ENCODE measurements at regions not wholly inside any gene's neighbourhood (a gene's known extent, or its start where the extent isn't known, plus 50 kb on each side); places are given as distances from the start of the nearest gene placed in this dataset.
"Not testable (repeated sequence)": the region's sequence is repeated elsewhere in the genome, so short reads cannot be mapped to it uniquely, and the experiment has no call there.

GRCh38 chr10:64115908-64116643, 594.9 kb downstream of the REEP3 start:
- no peaks in the 10 kb centered on the region for H3K36me3 ChIP-seq (ENCODE audit: control insufficient read depth in 1 of 2, insufficient read depth in 2 of 2, low read length in 2 of 2)
- no peak overlapping the region for H3K27ac ChIP-seq (ENCODE audit: low read depth, low read length)
- H3K27me3 ChIP-seq (ENCODE audit: control insufficient read depth in 1 of 2, insufficient read depth in 2 of 2, low read length in 2 of 2) = no peaks in the 10 kb centered on the region
- H3K4me1 ChIP-seq (ENCODE audit: control insufficient read depth in 1 of 2, insufficient read depth in 2 of 2, low read length in 2 of 2) = peaks cover 3 to 4% of the 10 kb centered on the region in 2 donors
- no peaks in the 10 kb centered on the region for H3K9me3 ChIP-seq (ENCODE audit: control insufficient read depth in 1 of 2, low read length in 2 of 2)
- no peak overlapping the region for H3K4me3 ChIP-seq (ENCODE audit: low read depth in 1 of 2, low read length in 2 of 2)
- H3K9ac ChIP-seq (ENCODE audit: low read depth in 1 of 2, low read length in 2 of 2) = no peak overlapping the region

GRCh38 chr10:64116707-64117106, 595.5 kb downstream of the REEP3 start:
- Histone ChIP-seq H3K27me3 (ENCODE audit: control insufficient read depth in 1 of 2, insufficient read depth in 2 of 2, low read length in 2 of 2) (no peaks in the 10 kb centered on the region), H3K9ac (ENCODE audit: low read depth in 1 of 2, low read length in 2 of 2) (no peak overlapping the region), H3K27ac (ENCODE audit: low read depth, low read length) (no peak overlapping the region), H3K36me3 (ENCODE audit: control insufficient read depth in 1 of 2, insufficient read depth in 2 of 2, low read length in 2 of 2) (no peaks in the 10 kb centered on the region), H3K4me3 (ENCODE audit: low read depth in 1 of 2, low read length in 2 of 2) (no peak overlapping the region), H3K9me3 (ENCODE audit: control insufficient read depth in 1 of 2, low read length in 2 of 2) (no peaks in the 10 kb centered on the region), H3K4me1 (ENCODE audit: control insufficient read depth in 1 of 2, insufficient read depth in 2 of 2, low read length in 2 of 2) (peaks cover 3 to 4% of the 10 kb centered on the region in 2 donors)

- Histone ChIP-seq H3K27me3 (ENCODE audit: control insufficient read depth in 1 of 2, insufficient read depth in 2 of 2, low read length in 2 of 2) (no peaks in the 10 kb centered on the region), H3K4me1 (ENCODE audit: control insufficient read depth in 1 of 2, insufficient read depth in 2 of 2, low read length in 2 of 2) (peaks cover 3 to 4% of the 10 kb centered on the region in 2 donors), H3K4me3 (ENCODE audit: low read depth in 1 of 2, low read length in 2 of 2) (no peak overlapping the region), H3K9ac (ENCODE audit: low read depth in 1 of 2, low read length in 2 of 2) (no peak overlapping the region), H3K9me3 (ENCODE audit: control insufficient read depth in 1 of 2, low read length in 2 of 2) (no peaks in the 10 kb centered on the region), H3K27ac (ENCODE audit: low read depth, low read length) (no peak overlapping the region), H3K36me3 (ENCODE audit: control insufficient read depth in 1 of 2, insufficient read depth in 2 of 2, low read length in 2 of 2) (no peaks in the 10 kb centered on the region)
Observed at GRCh38 chr10:64118736-64119135, 597.5 kb downstream of the REEP3 start.

- not testable (repeated sequence) for H3K4me1 ChIP-seq (ENCODE audit: control insufficient read depth in 1 of 2, insufficient read depth in 2 of 2, low read length in 2 of 2); H3K27ac ChIP-seq (ENCODE audit: low read depth, low read length); H3K27me3 ChIP-seq (ENCODE audit: control insufficient read depth in 1 of 2, insufficient read depth in 2 of 2, low read length in 2 of 2); H3K9ac ChIP-seq (ENCODE audit: low read depth in 1 of 2, low read length in 2 of 2); H3K36me3 ChIP-seq (ENCODE audit: control insufficient read depth in 1 of 2, insufficient read depth in 2 of 2, low read length in 2 of 2); H3K9me3 ChIP-seq (ENCODE audit: control insufficient read depth in 1 of 2, low read length in 2 of 2)
- peak overlapping the region in 1 of 2 donors; percentile 48 for H3K4me3 ChIP-seq (ENCODE audit: low read depth in 1 of 2, low read length in 2 of 2)
Observed at GRCh38 chr10:64120301-64120980, 599.2 kb downstream of the REEP3 start.

- Histone ChIP-seq H3K27me3 (ENCODE audit: control insufficient read depth in 1 of 2, insufficient read depth in 2 of 2, low read length in 2 of 2) (no peaks in the 10 kb centered on the region), H3K4me3 (ENCODE audit: low read depth in 1 of 2, low read length in 2 of 2) (no peak overlapping the region), H3K36me3 (ENCODE audit: control insufficient read depth in 1 of 2, insufficient read depth in 2 of 2, low read length in 2 of 2) (no peaks in the 10 kb centered on the region), H3K9me3 (ENCODE audit: control insufficient read depth in 1 of 2, low read length in 2 of 2) (no peaks in the 10 kb centered on the region), H3K4me1 (ENCODE audit: control insufficient read depth in 1 of 2, insufficient read depth in 2 of 2, low read length in 2 of 2) (no peaks in the 10 kb centered on the region), H3K9ac (ENCODE audit: low read depth in 1 of 2, low read length in 2 of 2) (no peak overlapping the region), H3K27ac (ENCODE audit: low read depth, low read length) (no peak overlapping the region)
Observed at GRCh38 chr10:64130152-64130551, 609.0 kb downstream of the REEP3 start.

GRCh38 chr10:64134676-64135075, 613.5 kb downstream of the REEP3 start:
- no peaks in the 10 kb centered on the region for H3K36me3 ChIP-seq (ENCODE audit: control insufficient read depth in 1 of 2, insufficient read depth in 2 of 2, low read length in 2 of 2)
- no peaks in the 10 kb centered on the region for H3K4me1 ChIP-seq (ENCODE audit: control insufficient read depth in 1 of 2, insufficient read depth in 2 of 2, low read length in 2 of 2)
- H3K27ac ChIP-seq (ENCODE audit: low read depth, low read length) = no peak overlapping the region
- H3K4me3 ChIP-seq (ENCODE audit: low read depth in 1 of 2, low read length in 2 of 2) = no peak overlapping the region
- no peaks in the 10 kb centered on the region for H3K27me3 ChIP-seq (ENCODE audit: control insufficient read depth in 1 of 2, insufficient read depth in 2 of 2, low read length in 2 of 2)
- H3K9me3 ChIP-seq (ENCODE audit: control insufficient read depth in 1 of 2, low read length in 2 of 2) = no peaks in the 10 kb centered on the region
- H3K9ac ChIP-seq (ENCODE audit: low read depth in 1 of 2, low read length in 2 of 2) = no peak overlapping the region

GRCh38 chr10:64142395-64142794, 621.2 kb downstream of the REEP3 start:
- no peaks in the 10 kb centered on the region for H3K9me3 ChIP-seq (ENCODE audit: control insufficient read depth in 1 of 2, low read length in 2 of 2)
- H3K4me3 ChIP-seq (ENCODE audit: low read depth in 1 of 2, low read length in 2 of 2) = no peak overlapping the region
- H3K27me3 ChIP-seq (ENCODE audit: control insufficient read depth in 1 of 2, insufficient read depth in 2 of 2, low read length in 2 of 2) = no peaks in the 10 kb centered on the region
- H3K4me1 ChIP-seq (ENCODE audit: control insufficient read depth in 1 of 2, insufficient read depth in 2 of 2, low read length in 2 of 2) = no peaks in the 10 kb centered on the region
- no peak overlapping the region for H3K27ac ChIP-seq (ENCODE audit: low read depth, low read length)
- H3K9ac ChIP-seq (ENCODE audit: low read depth in 1 of 2, low read length in 2 of 2) = no peak overlapping the region
- no peaks in the 10 kb centered on the region for H3K36me3 ChIP-seq (ENCODE audit: control insufficient read depth in 1 of 2, insufficient read depth in 2 of 2, low read length in 2 of 2)

GRCh38 chr10:64148607-64149006, 627.4 kb downstream of the REEP3 start:
- no peak overlapping the region for H3K27ac ChIP-seq (ENCODE audit: low read depth, low read length)

GRCh38 chr10:64156166-64156565, 635.0 kb downstream of the REEP3 start:
- Histone ChIP-seq H3K9me3 (ENCODE audit: control insufficient read depth in 1 of 2, low read length in 2 of 2) (no peaks in the 10 kb centered on the region), H3K27ac (ENCODE audit: low read depth, low read length) (no peak overlapping the region), H3K4me3 (ENCODE audit: low read depth in 1 of 2, low read length in 2 of 2) (no peak overlapping the region), H3K9ac (ENCODE audit: low read depth in 1 of 2, low read length in 2 of 2) (no peak overlapping the region), H3K27me3 (ENCODE audit: control insufficient read depth in 1 of 2, insufficient read depth in 2 of 2, low read length in 2 of 2) (no peaks in the 10 kb centered on the region), H3K36me3 (ENCODE audit: control insufficient read depth in 1 of 2, insufficient read depth in 2 of 2, low read length in 2 of 2) (no peaks in the 10 kb centered on the region), H3K4me1 (ENCODE audit: control insufficient read depth in 1 of 2, insufficient read depth in 2 of 2, low read length in 2 of 2) (no peaks in the 10 kb centered on the region)

More at GRCh38 chr10:64148607-64149006, 627.4 kb downstream of the REEP3 start:
- Histone ChIP-seq H3K36me3 (ENCODE audit: control insufficient read depth in 1 of 2, insufficient read depth in 2 of 2, low read length in 2 of 2) (no peaks in the 10 kb centered on the region), H3K4me3 (ENCODE audit: low read depth in 1 of 2, low read length in 2 of 2) (no peak overlapping the region), H3K27me3 (ENCODE audit: control insufficient read depth in 1 of 2, insufficient read depth in 2 of 2, low read length in 2 of 2) (no peaks in the 10 kb centered on the region), H3K4me1 (ENCODE audit: control insufficient read depth in 1 of 2, insufficient read depth in 2 of 2, low read length in 2 of 2) (no peaks in the 10 kb centered on the region), H3K9me3 (ENCODE audit: control insufficient read depth in 1 of 2, low read length in 2 of 2) (no peaks in the 10 kb centered on the region), H3K9ac (ENCODE audit: low read depth in 1 of 2, low read length in 2 of 2) (no peak overlapping the region)

- Histone ChIP-seq H3K27ac (ENCODE audit: low read depth, low read length) (no peak overlapping the region), H3K9ac (ENCODE audit: low read depth in 1 of 2, low read length in 2 of 2) (no peak overlapping the region), H3K9me3 (ENCODE audit: control insufficient read depth in 1 of 2, low read length in 2 of 2) (no peaks in the 10 kb centered on the region), H3K36me3 (ENCODE audit: control insufficient read depth in 1 of 2, insufficient read depth in 2 of 2, low read length in 2 of 2) (no peaks in the 10 kb centered on the region), H3K27me3 (ENCODE audit: control insufficient read depth in 1 of 2, insufficient read depth in 2 of 2, low read length in 2 of 2) (no peaks in the 10 kb centered on the region), H3K4me3 (ENCODE audit: low read depth in 1 of 2, low read length in 2 of 2) (no peak overlapping the region), H3K4me1 (ENCODE audit: control insufficient read depth in 1 of 2, insufficient read depth in 2 of 2, low read length in 2 of 2) (no peaks in the 10 kb centered on the region)
Observed at GRCh38 chr10:64158551-64158950, 637.4 kb downstream of the REEP3 start.
